SJSA1 (cell line): ENCODE measurements at regions not wholly inside any gene's neighbourhood (a gene's known extent, or its start where the extent isn't known, plus 50 kb on each side); places are given as distances from the start of the nearest gene placed in this dataset.
"Not testable (repeated sequence)": the region's sequence is repeated elsewhere in the genome, so short reads cannot be mapped to it uniquely, and the experiment has no call there.

ENCODE experiments used
- DNase-seq, 2 experiments: peaks; one replicate each; pipeline ENCODE4 v3.0.0-alpha.2; 2015 to 2020; ENCODE audit warnings: low spot score in 2 of 2, low read depth in 1 of 2
- H3K27ac ChIP-seq: fragments of 250-450 bp; sonication (Bioruptor Pico); 2 replicates; pipeline ENCODE4 v1.5.1; 2020; ENCODE audit warnings: mild to moderate bottlenecking, moderate library complexity
- H3K27me3 ChIP-seq: fragments of 250-450 bp; sonication (Bioruptor Pico); replicated peaks from 2 replicates; pipeline ENCODE4 v1.5.1; 2020; ENCODE audit warnings: mild to moderate bottlenecking, moderate library complexity
- H3K36me3 ChIP-seq: fragments of 250-450 bp; sonication (Bioruptor Pico); 2 replicates; pipeline ENCODE4 v1.5.1; 2020; ENCODE audit warnings: mild to moderate bottlenecking
- H3K4me1 ChIP-seq: fragments of 250-450 bp; sonication (Bioruptor Pico); replicated peaks from 2 replicates; pipeline ENCODE4 v1.6.1; 2021; ENCODE audit warnings: mild to moderate bottlenecking
- H3K4me3 ChIP-seq: fragments of 250-450 bp; sonication (Bioruptor Pico); 2 replicates; pipeline ENCODE4 v1.5.1; 2020; ENCODE audit warnings: mild to moderate bottlenecking
- H3K9me3 ChIP-seq: fragments of 250-450 bp; sonication (Bioruptor Pico); replicated peaks from 2 replicates; pipeline ENCODE4 v1.5.1; 2020; ENCODE audit warnings: mild to moderate bottlenecking

- DNase-seq, result no peak
- no peaks in the 10 kb centered on the region for H3K27me3 ChIP-seq
- H3K36me3 ChIP-seq, result no peaks in the 10 kb centered on the region
- H3K4me3 ChIP-seq, result no peak overlapping the region
- no peak overlapping the region for H3K27ac ChIP-seq
- no peaks in the 10 kb centered on the region for H3K4me1 ChIP-seq
- no peaks in the 10 kb centered on the region; the same call in 1 of the 2 replicates for H3K9me3 ChIP-seq
Observed at GRCh38 chr1:101550581-101550980, 313.8 kb downstream of the S1PR1 start.

DNA sequence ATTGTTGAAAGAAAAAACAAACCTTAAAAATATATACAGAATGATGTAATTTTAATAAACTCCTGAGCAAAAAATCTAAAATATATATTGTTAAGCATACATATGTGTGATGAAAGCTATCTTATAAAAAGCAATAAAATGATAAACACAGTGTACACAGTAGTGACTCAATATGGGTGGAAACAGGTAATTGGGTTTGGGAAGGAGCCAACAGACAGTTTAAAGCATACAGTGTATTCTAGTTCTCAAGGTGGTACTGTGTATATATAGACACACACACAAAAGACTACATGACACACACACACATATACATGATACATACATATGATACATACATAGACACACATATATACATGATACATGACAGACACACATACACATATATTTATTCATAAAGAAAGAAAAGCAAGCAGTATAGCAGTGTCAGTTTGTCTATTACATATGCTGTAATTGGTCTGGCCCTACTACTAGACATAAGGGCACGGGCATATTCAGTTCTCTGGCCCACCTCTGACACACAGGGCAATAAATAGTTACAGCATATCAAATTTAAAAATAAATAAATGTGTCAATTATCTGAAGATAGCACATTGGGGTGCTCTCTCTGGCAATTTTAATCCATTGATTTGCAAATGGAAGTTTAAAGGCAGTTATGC lies 330.2 kb downstream of the S1PR1 start:
- no peak for DNase-seq
- H3K27ac ChIP-seq, result no peak overlapping the region
- H3K9me3 ChIP-seq, result no peaks in the 10 kb centered on the region
- no peak overlapping the region for H3K4me3 ChIP-seq
- no peaks in the 10 kb centered on the region for H3K36me3 ChIP-seq
- no peaks in the 10 kb centered on the region for H3K4me1 ChIP-seq
- H3K27me3 ChIP-seq, result no peaks in the 10 kb centered on the region

DNA sequence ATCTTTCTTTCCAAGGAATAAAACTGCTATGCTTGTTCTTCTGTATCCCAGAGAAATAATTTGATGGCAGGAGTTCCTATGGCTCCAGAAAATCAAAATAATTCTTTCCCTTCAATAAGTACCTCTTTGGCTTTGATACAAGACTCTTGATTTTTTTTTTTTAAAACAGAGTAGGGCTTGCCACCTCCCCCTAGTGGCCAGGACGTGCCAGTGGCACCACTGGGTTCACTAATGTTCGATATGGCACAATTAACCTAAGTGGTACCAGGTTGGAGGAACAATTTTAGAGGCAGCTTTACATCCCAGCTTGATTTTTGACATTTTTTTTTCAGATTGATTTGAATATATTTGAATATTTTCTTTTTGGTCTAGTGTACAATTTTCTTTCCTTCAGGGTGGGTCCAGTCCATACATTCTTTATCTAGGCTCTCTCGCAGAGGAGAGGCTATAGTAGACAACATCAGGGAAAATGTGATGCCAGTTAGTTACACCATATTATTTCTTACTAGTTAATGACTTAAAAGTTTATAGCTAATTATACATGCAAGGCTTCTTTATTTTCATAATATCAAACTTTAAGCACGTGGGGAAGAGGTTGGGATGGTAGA lies 330.9 kb downstream of the S1PR1 start:
- Histone ChIP-seq H3K9me3 (no peaks in the 10 kb centered on the region), H3K27ac (no peak overlapping the region), H3K27me3 (no peaks in the 10 kb centered on the region), H3K4me3 (no peak overlapping the region), H3K36me3 (no peaks in the 10 kb centered on the region), H3K4me1 (no peaks in the 10 kb centered on the region)
- peak in 1 of 2 experiments; percentile 19 for DNase-seq

DNA sequence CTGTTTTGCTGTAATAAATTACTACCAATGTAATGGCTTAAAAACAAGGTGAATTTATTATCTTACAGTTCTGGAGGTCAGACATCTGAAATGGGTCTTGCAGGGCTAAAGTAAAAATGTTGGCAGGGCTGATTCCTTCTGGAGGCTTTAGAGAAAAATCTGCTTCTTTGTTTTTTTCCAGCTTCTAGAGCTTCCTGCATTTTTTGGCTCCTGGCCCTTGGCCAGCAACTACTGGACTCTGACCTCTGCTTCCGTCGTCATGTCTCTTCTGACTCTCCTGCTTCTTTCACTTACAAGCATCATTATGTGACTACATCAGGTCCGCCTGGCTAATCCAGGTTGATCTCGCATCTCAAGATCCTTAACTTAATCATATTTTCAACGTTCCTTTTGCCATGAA lies 350.9 kb downstream of the S1PR1 start:
- Histone ChIP-seq H3K4me3 (no peak overlapping the region), H3K4me1 (no peaks in the 10 kb centered on the region), H3K27ac (no peak overlapping the region), H3K9me3 (no peaks in the 10 kb centered on the region), H3K27me3 (no peaks in the 10 kb centered on the region), H3K36me3 (no peaks in the 10 kb centered on the region)
- no peak for DNase-seq

DNA sequence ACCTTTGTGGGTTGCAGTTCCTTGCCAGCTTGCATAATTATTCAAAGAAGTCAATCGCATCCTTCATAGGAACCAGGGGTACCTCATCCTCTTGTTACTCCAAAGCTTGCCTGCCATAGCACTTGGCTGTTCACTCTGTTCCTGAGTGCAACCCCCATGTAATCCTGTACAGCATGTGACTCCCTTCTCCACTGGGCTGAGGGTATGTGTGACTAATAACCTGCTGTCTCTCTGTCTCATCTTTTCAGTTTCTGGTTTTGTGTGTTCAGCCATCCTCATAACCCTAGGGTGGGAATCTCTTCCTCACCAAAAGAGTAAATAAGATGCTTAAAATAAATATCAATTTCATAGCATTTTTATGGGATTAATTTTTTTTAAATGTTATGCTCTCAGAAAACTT lies 351.9 kb downstream of the S1PR1 start:
- Histone ChIP-seq H3K4me1 (no peaks in the 10 kb centered on the region), H3K27me3 (no peaks in the 10 kb centered on the region), H3K27ac (no peak overlapping the region), H3K4me3 (no peak overlapping the region), H3K36me3 (no peaks in the 10 kb centered on the region), H3K9me3 (no peaks in the 10 kb centered on the region)
- DNase-seq, result no peak

DNA sequence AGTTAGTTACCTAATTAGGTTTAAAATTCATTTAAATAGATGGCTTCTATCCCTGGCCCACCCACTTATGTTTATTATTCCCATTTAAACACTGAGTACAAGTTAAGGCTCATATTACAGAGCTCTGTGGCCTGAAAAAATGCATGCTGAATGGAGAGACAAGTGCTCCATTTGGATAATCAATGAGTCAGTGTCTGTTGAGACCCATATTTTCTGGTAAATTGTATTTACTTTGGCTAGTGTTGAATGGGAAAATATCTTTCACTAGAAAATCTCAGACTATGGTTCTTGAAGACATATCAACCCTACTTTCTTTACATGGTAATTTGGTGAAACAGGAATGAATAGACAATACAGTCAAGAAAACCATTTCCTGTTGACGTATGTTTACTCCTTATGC lies 356.0 kb downstream of the S1PR1 start:
- Histone ChIP-seq H3K4me1 (no peaks in the 10 kb centered on the region), H3K36me3 (no peaks in the 10 kb centered on the region), H3K4me3 (no peak overlapping the region), H3K9me3 (no peaks in the 10 kb centered on the region), H3K27ac (no peak overlapping the region), H3K27me3 (no peaks in the 10 kb centered on the region)
- peak in 1 of 2 experiments; percentile 5 for DNase-seq

GRCh38 chr1:101595881-101596374 lies 359.1 kb downstream of the S1PR1 start:
- no peak overlapping the region for H3K4me3 ChIP-seq
- H3K36me3 ChIP-seq, result no peaks in the 10 kb centered on the region
- H3K27me3 ChIP-seq, result no peaks in the 10 kb centered on the region
- no peaks in the 10 kb centered on the region for H3K4me1 ChIP-seq
- H3K9me3 ChIP-seq, result no peaks in the 10 kb centered on the region
- no peak for DNase-seq
- no peak overlapping the region for H3K27ac ChIP-seq

DNA sequence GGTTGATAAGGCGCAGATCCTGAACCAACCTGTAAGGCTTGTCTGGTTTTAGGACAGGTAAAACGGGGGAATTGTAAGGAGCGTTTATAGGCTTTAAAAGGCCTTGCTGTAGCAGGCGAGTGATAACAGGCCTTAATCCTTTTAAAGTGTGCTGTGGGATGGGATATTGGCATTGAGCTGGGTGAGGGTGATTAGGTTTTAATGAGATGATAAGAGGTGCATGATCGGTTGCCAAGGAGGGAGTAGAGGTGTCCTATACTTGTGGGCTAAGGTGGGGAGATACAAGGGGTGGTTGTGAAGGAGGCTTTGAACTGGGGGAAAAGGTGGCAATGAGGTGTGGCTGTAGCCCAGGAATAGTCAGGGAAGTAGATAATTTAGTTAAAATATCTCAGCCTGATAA lies 363.8 kb downstream of the S1PR1 start:
- not testable (repeated sequence) for H3K27ac ChIP-seq, H3K27me3 ChIP-seq, H3K36me3 ChIP-seq, H3K4me3 ChIP-seq, H3K4me1 ChIP-seq, DNase-seq, H3K9me3 ChIP-seq

DNA sequence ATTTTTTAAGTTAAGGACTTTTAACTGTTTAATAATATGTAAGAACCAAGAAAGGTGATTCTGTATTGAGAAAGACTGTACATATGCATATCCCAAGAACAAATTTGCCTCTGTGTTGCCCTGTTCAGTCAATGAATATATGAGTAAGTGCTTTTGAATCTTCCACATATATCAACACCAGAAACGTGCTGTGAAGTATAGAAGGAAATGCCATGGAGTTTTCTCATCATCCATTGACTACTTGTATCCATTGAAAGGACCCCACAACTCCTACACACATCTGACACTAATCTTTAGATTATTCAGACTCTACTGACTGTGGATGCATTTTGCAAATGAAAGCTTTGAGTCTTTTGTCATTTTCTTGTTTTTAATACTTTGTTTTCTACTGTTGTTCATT lies 366.9 kb downstream of the S1PR1 start:
- H3K36me3 ChIP-seq, result no peaks in the 10 kb centered on the region
- no peak overlapping the region for H3K27ac ChIP-seq
- no peaks in the 10 kb centered on the region for H3K9me3 ChIP-seq
- no peaks in the 10 kb centered on the region for H3K4me1 ChIP-seq
- no peaks in the 10 kb centered on the region for H3K27me3 ChIP-seq
- H3K4me3 ChIP-seq, result no peak overlapping the region
- no peak for DNase-seq

- no peak overlapping the region for H3K4me3 ChIP-seq
Observed at GRCh38 chr1:101605878-101606277, 369.1 kb downstream of the S1PR1 start.

GRCh38 chr1:101613546-101613945 lies 376.7 kb downstream of the S1PR1 start:
- Histone ChIP-seq H3K27ac (no peak overlapping the region), H3K4me3 (no peak overlapping the region), H3K9me3 (no peaks in the 10 kb centered on the region), H3K36me3 (no peaks in the 10 kb centered on the region), H3K4me1 (no peaks in the 10 kb centered on the region), H3K27me3 (no peaks in the 10 kb centered on the region)
- no peak for DNase-seq

More at GRCh38 chr1:101605878-101606277, 369.1 kb downstream of the S1PR1 start:
- no peaks in the 10 kb centered on the region for H3K9me3 ChIP-seq
- no peak overlapping the region for H3K27ac ChIP-seq
- DNase-seq, result no peak
- no peaks in the 10 kb centered on the region for H3K27me3 ChIP-seq
- no peaks in the 10 kb centered on the region for H3K4me1 ChIP-seq
- no peaks in the 10 kb centered on the region for H3K36me3 ChIP-seq

- H3K36me3 ChIP-seq, result no peaks in the 10 kb centered on the region
- no peak overlapping the region for H3K27ac ChIP-seq
- no peaks in the 10 kb centered on the region for H3K4me1 ChIP-seq
- no peak for DNase-seq
- H3K27me3 ChIP-seq, result no peaks in the 10 kb centered on the region
- H3K4me3 ChIP-seq, result no peak overlapping the region
- H3K9me3 ChIP-seq, result no peaks in the 10 kb centered on the region
Observed at GRCh38 chr1:101618900-101619299, 377.8 kb downstream of the OLFM3 start.

GRCh38 chr1:101632548-101633272 lies 364.0 kb downstream of the OLFM3 start:
- H3K27me3 ChIP-seq, result no peaks in the 10 kb centered on the region

DNA sequence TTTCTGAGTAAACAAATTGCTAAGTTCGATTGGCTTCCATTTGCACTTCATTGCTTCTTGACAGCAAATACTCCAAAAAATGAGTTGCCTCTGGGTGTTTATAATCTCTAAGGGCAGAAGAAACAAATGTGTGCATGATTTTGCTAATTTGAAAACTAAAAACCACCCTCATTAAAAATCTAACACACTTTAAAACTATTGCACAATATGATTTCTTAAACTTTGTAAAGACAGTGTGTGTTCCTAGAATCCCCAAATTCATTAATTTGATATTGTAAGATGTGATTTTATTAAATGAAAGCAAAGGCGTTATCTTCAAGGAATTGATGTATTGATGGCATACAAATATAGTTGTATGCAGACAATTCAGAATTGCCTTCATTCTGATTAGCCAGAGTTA lies 350.9 kb downstream of the OLFM3 start:
- no peak overlapping the region for H3K4me3 ChIP-seq
- H3K27ac ChIP-seq, result no peak overlapping the region
- no peak for DNase-seq
- H3K4me1 ChIP-seq, result no peaks in the 10 kb centered on the region
- H3K36me3 ChIP-seq, result no peaks in the 10 kb centered on the region
- H3K9me3 ChIP-seq, result no peaks in the 10 kb centered on the region
- no peaks in the 10 kb centered on the region for H3K27me3 ChIP-seq

More at GRCh38 chr1:101632548-101633272, 364.0 kb downstream of the OLFM3 start:
- H3K4me1 ChIP-seq, result no peaks in the 10 kb centered on the region
- H3K36me3 ChIP-seq, result no peaks in the 10 kb centered on the region
- no peak for DNase-seq
- H3K27ac ChIP-seq, result no peak overlapping the region
- H3K9me3 ChIP-seq, result no peaks in the 10 kb centered on the region
- H3K4me3 ChIP-seq, result no peak overlapping the region
